ENCODE measurements at regions not wholly inside any gene's neighbourhood (a gene's known extent, or its start where the extent isn't known, plus 50 kb on each side); places are given as distances from the start of the nearest gene placed in this dataset.

DNA sequence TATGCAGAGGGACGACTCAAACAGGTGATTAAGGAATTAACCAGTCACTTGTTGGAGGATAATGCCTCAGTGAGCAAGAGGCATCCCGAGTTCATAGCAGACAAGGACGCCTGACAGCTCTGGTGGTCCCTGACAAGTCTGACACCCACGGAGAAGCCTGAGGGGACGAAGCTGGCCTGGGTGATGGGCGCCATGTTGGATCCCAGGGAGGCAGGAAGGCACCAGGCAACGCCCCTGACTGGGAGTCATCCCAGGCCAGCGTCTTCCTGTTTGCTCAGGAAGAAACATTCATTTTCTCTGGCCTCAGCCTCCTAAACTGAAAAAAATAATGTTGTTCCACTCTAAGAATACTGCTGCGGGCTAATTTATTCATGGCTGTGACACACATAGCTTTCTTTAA, 92.1 kb upstream of the ATP8B1 start:
- DNase-seq (ENCODE audit: low spot score): no peak
- Histone ChIP-seq H3K27me3 (replicated peaks; ENCODE audit: insufficient read depth, low read depth, low read length, poor library complexity) (no peaks in the 10 kb centered on the region), H3K36me3 (ENCODE audit: insufficient read depth, low read length, poor library complexity, severe bottlenecking) (no peaks in the 10 kb centered on the region), H3K27ac (ENCODE audit: low read depth, low read length, poor library complexity, severe bottlenecking) (no peak overlapping the region), H3K4me3 (ENCODE audit: low read depth, low read length, poor library complexity, severe bottlenecking) (no peak overlapping the region), H3K9me3 (ENCODE audit: low read depth, low read length, poor library complexity, severe bottlenecking) (no peaks in the 10 kb centered on the region), H3K4me1 (ENCODE audit: insufficient read depth, low read length, poor library complexity, severe bottlenecking) (peaks cover 7% of the 10 kb centered on the region)
- no peak for TF ChIP-seq EZH2 (IDR thresholded peaks at IDR 0.05; ENCODE audit: borderline replicate concordance, low read depth, low read length, poor library complexity, severe bottlenecking)
- TF ChIP-seq, protein P1, sequence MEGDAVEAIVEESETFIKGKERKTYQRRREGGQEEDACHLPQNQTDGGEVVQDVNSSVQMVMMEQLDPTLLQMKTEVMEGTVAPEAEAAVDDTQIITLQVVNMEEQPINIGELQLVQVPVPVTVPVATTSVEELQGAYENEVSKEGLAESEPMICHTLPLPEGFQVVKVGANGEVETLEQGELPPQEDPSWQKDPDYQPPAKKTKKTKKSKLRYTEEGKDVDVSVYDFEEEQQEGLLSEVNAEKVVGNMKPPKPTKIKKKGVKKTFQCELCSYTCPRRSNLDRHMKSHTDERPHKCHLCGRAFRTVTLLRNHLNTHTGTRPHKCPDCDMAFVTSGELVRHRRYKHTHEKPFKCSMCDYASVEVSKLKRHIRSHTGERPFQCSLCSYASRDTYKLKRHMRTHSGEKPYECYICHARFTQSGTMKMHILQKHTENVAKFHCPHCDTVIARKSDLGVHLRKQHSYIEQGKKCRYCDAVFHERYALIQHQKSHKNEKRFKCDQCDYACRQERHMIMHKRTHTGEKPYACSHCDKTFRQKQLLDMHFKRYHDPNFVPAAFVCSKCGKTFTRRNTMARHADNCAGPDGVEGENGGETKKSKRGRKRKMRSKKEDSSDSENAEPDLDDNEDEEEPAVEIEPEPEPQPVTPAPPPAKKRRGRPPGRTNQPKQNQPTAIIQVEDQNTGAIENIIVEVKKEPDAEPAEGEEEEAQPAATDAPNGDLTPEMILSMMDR (conservative IDR thresholded peaks at IDR 0.05; ENCODE audit: low read depth, low read length): no peak
- BruUV-seq (replicated peaks): no TSS peak
- intact Hi-C loops (cut with micrococcal nuclease; ENCODE audit: unreplicated experiment): no loop called here
- ChIA-PET POLR2A (ENCODE audit: low non-redundant PET) (no interaction called here), CTCF (no interaction called here)

DNA sequence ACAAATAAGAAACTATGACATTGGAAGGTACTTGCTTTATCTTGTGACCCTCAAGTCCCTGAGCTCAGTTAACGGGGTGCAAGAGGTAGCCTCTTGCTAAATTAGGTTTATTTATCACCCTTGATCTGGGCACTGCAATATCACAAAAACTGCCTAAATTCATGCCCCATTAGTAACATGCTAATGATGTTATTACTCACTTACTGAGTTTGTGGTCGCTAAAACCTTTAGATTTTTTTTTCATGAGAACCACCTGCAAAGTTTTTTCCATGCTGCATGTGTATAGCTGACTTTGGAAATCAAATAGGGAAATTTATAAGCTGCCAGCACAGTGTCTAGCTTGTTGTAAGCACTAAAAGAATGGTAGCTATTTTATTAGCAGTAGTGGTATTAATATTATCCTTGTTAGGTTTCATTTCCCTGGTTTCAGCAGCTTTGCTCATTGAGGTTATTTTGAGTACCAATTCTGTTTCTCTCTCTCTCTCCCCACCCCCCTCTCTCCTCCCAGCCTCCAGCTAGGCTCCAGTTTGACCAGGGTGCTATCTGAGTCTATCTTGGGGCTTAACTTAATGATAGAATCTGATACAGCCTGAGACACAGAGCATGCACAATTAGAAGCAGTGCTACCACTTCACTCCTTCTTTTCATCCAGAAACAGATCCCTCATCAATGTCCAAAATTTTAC, 88.7 kb upstream of the ATP8B1 start:
- no TSS peak for BruUV-seq (replicated peaks)
- ChIA-PET POLR2A (ENCODE audit: low non-redundant PET) (no interaction called here), CTCF (no interaction called here)
- intact Hi-C loops (cut with micrococcal nuclease; ENCODE audit: unreplicated experiment): no loop called here
- no peak for DNase-seq (ENCODE audit: low spot score)
- no peak overlapping the region for H3K27ac ChIP-seq (ENCODE audit: low read depth, low read length, poor library complexity, severe bottlenecking)
- no peak overlapping the region for H3K4me3 ChIP-seq (ENCODE audit: low read depth, low read length, poor library complexity, severe bottlenecking)
- peaks cover 7% of the 10 kb centered on the region for H3K4me1 ChIP-seq (ENCODE audit: insufficient read depth, low read length, poor library complexity, severe bottlenecking)
- no peaks in the 10 kb centered on the region for H3K9me3 ChIP-seq (ENCODE audit: low read depth, low read length, poor library complexity, severe bottlenecking)
- TF ChIP-seq EZH2 (IDR thresholded peaks at IDR 0.05; ENCODE audit: borderline replicate concordance, low read depth, low read length, poor library complexity, severe bottlenecking): no peak
- TF ChIP-seq, protein P1 (conservative IDR thresholded peaks at IDR 0.05; ENCODE audit: low read depth, low read length): no peak
- H3K27me3 ChIP-seq (replicated peaks; ENCODE audit: insufficient read depth, low read depth, low read length, poor library complexity): no peaks in the 10 kb centered on the region
- H3K36me3 ChIP-seq (ENCODE audit: insufficient read depth, low read length, poor library complexity, severe bottlenecking): no peaks in the 10 kb centered on the region

DNA sequence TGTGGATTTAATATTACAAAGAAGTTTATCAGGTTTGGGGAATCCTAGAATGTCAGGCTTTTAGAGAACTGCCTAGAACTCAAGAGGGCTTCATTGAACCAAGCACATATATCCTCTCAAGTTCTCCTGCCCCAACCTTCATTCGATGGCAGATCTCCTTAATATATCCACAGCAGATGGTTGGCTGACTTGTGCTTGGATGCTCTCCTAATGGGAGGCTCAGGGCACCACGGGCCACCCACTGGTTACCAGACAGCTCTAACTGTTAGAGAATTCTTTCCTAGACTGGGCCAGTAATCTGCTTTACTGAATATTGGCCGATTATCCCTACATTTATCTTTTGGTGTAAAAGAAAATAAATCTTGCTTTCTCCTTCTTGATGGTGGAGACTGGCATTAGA, 87.2 kb upstream of the ATP8B1 start:
- H3K4me3 ChIP-seq (ENCODE audit: low read depth, low read length, poor library complexity, severe bottlenecking): no peak overlapping the region
- DNase-seq (ENCODE audit: low spot score): no peak
- peaks cover 7% of the 10 kb centered on the region for H3K4me1 ChIP-seq (ENCODE audit: insufficient read depth, low read length, poor library complexity, severe bottlenecking)
- intact Hi-C loops (cut with micrococcal nuclease; ENCODE audit: unreplicated experiment): no loop called here
- TF ChIP-seq EZH2 (IDR thresholded peaks at IDR 0.05; ENCODE audit: borderline replicate concordance, low read depth, low read length, poor library complexity, severe bottlenecking): no peak
- TF ChIP-seq, protein P1 (conservative IDR thresholded peaks at IDR 0.05; ENCODE audit: low read depth, low read length): no peak
- H3K36me3 ChIP-seq (ENCODE audit: insufficient read depth, low read length, poor library complexity, severe bottlenecking): no peaks in the 10 kb centered on the region
- no peaks in the 10 kb centered on the region for H3K9me3 ChIP-seq (ENCODE audit: low read depth, low read length, poor library complexity, severe bottlenecking)
- no TSS peak for BruUV-seq (replicated peaks)
- no peak overlapping the region for H3K27ac ChIP-seq (ENCODE audit: low read depth, low read length, poor library complexity, severe bottlenecking)
- no peaks in the 10 kb centered on the region for H3K27me3 ChIP-seq (replicated peaks; ENCODE audit: insufficient read depth, low read depth, low read length, poor library complexity)
- CTCF ChIA-PET: no interaction called here
- POLR2A ChIA-PET (ENCODE audit: low non-redundant PET): no interaction called here

All from A673 (cell line).